ENCODE measurements at regions not wholly inside any gene's neighbourhood (a gene's known extent, or its start where the extent isn't known, plus 50 kb on each side); places are given as distances from the start of the nearest gene placed in this dataset.

GRCh38 chr6:168732676-168733075, 291.7 kb downstream of the SMOC2 start:
- DNase-seq: no peak
- Histone ChIP-seq H3K9me3 (replicated peaks; ENCODE audit: insufficient read depth, low read length) (no peaks in the 10 kb centered on the region), H3K4me1 (ENCODE audit: low read length) (no peaks in the 10 kb centered on the region), H3K4me2 (ENCODE audit: low read depth, low read length) (no peak overlapping the region), H3K79me2 (ENCODE audit: low read length) (no peaks in the 10 kb centered on the region), H3K27me3 (replicated peaks; ENCODE audit: insufficient read depth, low read length) (no peaks in the 10 kb centered on the region), H3F3A (ENCODE audit: insufficient read depth, low read length) (no peaks in the 10 kb centered on the region), H3K27ac (ENCODE audit: low read length) (no peak overlapping the region), H3K9me2 (replicated peaks; ENCODE audit: insufficient read depth, low read length) (no peaks in the 10 kb centered on the region), H3K4me3 (ENCODE audit: low read length) (no peak overlapping the region), H2AFZ (ENCODE audit: low read length) (no peak overlapping the region), H3K36me3 (replicated peaks; ENCODE audit: insufficient read depth, low read length) (no peaks in the 10 kb centered on the region), H4K20me1 (ENCODE audit: insufficient read depth, low read length) (no peaks in the 10 kb centered on the region), H3K9ac (ENCODE audit: low read length) (no peak overlapping the region)
- no peak for TF ChIP-seq EZH2phosphoT487 (IDR thresholded peaks at IDR 0.05; ENCODE audit: low read length)
- TF ChIP-seq CTCF (IDR thresholded peaks at IDR 0.05; ENCODE audit: low read length): no peak
- TF ChIP-seq EZH2 (optimal IDR thresholded peaks at IDR 0.05; ENCODE audit: low read depth, low read length): no peak

DNA sequence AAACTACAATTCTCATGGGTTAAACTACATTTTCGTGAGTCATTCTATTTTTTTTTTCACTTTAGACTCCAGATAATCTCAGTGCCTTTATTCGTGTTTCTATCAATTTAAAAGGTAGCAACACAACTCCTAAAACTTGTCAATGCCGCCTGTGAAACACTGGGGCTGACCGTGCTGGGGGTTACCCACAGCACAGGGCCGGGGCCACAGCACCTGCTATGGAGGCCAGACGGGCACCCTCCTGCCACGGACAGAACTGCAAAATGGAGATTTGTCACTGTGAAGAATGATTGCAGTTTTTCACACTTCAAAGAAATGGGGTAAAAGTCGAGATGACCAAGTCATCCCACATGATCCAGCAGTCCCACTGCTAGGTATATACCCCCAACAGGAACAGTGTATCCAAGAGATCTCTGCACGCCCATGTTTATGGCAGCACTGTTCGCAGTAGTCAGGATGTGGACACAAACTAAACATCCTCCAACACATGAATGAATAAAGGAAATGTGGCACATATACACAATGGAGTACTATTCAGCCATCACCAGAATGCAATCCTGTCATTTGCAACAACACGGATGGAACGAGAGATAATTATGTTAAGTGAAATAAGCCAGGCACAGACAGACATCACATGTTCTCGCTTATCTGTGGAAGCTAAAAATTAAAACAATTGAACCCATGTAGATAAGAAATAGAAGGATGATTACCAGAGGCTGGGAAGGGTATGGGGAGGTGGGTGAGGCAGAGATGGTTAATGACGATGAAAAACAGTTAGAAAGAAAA, 290.1 kb downstream of the SMOC2 start:
- no peak for DNase-seq
- TF ChIP-seq EZH2 (optimal IDR thresholded peaks at IDR 0.05; ENCODE audit: low read depth, low read length) (no peak), EZH2phosphoT487 (IDR thresholded peaks at IDR 0.05; ENCODE audit: low read length) (no peak), CTCF (IDR thresholded peaks at IDR 0.05; ENCODE audit: low read length) (no peak)
- H3K9me3 ChIP-seq (replicated peaks; ENCODE audit: insufficient read depth, low read length): no peaks in the 10 kb centered on the region
- H4K20me1 ChIP-seq (ENCODE audit: insufficient read depth, low read length): no peaks in the 10 kb centered on the region
- H3K27ac ChIP-seq (ENCODE audit: low read length): no peak overlapping the region
- no peaks in the 10 kb centered on the region for H3K79me2 ChIP-seq (ENCODE audit: low read length)
- H3K4me2 ChIP-seq (ENCODE audit: low read depth, low read length): no peak overlapping the region
- H3K36me3 ChIP-seq (replicated peaks; ENCODE audit: insufficient read depth, low read length): no peaks in the 10 kb centered on the region
- no peak overlapping the region for H3K4me3 ChIP-seq (ENCODE audit: low read length)
- no peaks in the 10 kb centered on the region for H3K4me1 ChIP-seq (ENCODE audit: low read length)
- H3K27me3 ChIP-seq (replicated peaks; ENCODE audit: insufficient read depth, low read length): no peaks in the 10 kb centered on the region
- H2AFZ ChIP-seq (ENCODE audit: low read length): no peak overlapping the region
- no peaks in the 10 kb centered on the region for H3K9me2 ChIP-seq (replicated peaks; ENCODE audit: insufficient read depth, low read length)
- no peaks in the 10 kb centered on the region for H3F3A ChIP-seq (ENCODE audit: insufficient read depth, low read length)
- H3K9ac ChIP-seq (ENCODE audit: low read length): no peak overlapping the region

- DNase-seq: no peak
- no peaks in the 10 kb centered on the region for H4K20me1 ChIP-seq (ENCODE audit: insufficient read depth, low read length)
- H3K79me2 ChIP-seq (ENCODE audit: low read length): no peaks in the 10 kb centered on the region
- H3K36me3 ChIP-seq (replicated peaks; ENCODE audit: insufficient read depth, low read length): no peaks in the 10 kb centered on the region
- H3K4me2 ChIP-seq (ENCODE audit: low read depth, low read length): no peak overlapping the region
- no peaks in the 10 kb centered on the region for H3K9me3 ChIP-seq (replicated peaks; ENCODE audit: insufficient read depth, low read length)
- no peak overlapping the region for H3K4me3 ChIP-seq (ENCODE audit: low read length)
- no peak overlapping the region for H3K9ac ChIP-seq (ENCODE audit: low read length)
- H2AFZ ChIP-seq (ENCODE audit: low read length): no peak overlapping the region
- H3K27me3 ChIP-seq (replicated peaks; ENCODE audit: insufficient read depth, low read length): no peaks in the 10 kb centered on the region
- no peaks in the 10 kb centered on the region for H3K4me1 ChIP-seq (ENCODE audit: low read length)
- no peaks in the 10 kb centered on the region for H3K9me2 ChIP-seq (replicated peaks; ENCODE audit: insufficient read depth, low read length)
- no peaks in the 10 kb centered on the region for H3F3A ChIP-seq (ENCODE audit: insufficient read depth, low read length)
- TF ChIP-seq EZH2 (optimal IDR thresholded peaks at IDR 0.05; ENCODE audit: low read depth, low read length) (no peak), CTCF (IDR thresholded peaks at IDR 0.05; ENCODE audit: low read length) (no peak), EZH2phosphoT487 (IDR thresholded peaks at IDR 0.05; ENCODE audit: low read length) (no peak)
- no peak overlapping the region for H3K27ac ChIP-seq (ENCODE audit: low read length)
Observed at GRCh38 chr6:168728056-168728455, 287.1 kb downstream of the SMOC2 start.
